Neural cell (in vitro differentiated cells): ENCODE measurements at regions not wholly inside any gene's neighbourhood (a gene's known extent, or its start where the extent isn't known, plus 50 kb on each side); places are given as distances from the start of the nearest gene placed in this dataset.

Experiments used
- H2AFZ ChIP-seq: fragments of 200-600, 300-800 bp; sonication (generic), shearing (Covaris generic); 2 replicates; pipeline ENCODE4 v1.6.0; 2014; ENCODE audit warnings: low read depth, mild to moderate bottlenecking, antibody characterized with exemption, low read length, moderate library complexity
- H3F3A ChIP-seq: fragments of 200-600 bp; shearing (Covaris generic); 2 replicates; pipeline ENCODE4 v1.6.1; 2016; ENCODE audit warnings: mild to moderate bottlenecking, moderate library complexity, mixed read lengths, antibody characterized with exemption, low read length; ENCODE audit not compliant: insufficient read depth, poor library complexity, severe bottlenecking
- H3K27ac ChIP-seq: fragments of 200-600, 300-800 bp; sonication (generic), shearing (Covaris generic); 2 replicates; pipeline ENCODE4 v1.5.1; 2014; ENCODE audit warnings: mild to moderate bottlenecking, low read length, moderate library complexity
- H3K27me3 ChIP-seq: fragments of 300-800, 200-600 bp; sonication (generic), shearing (Covaris generic); 2 replicates; pipeline ENCODE4 v1.6.0; 2014; ENCODE audit warnings: mild to moderate bottlenecking, low read depth, low read length, moderate library complexity; ENCODE audit not compliant: insufficient read depth
- H3K36me3 ChIP-seq: fragments of 300-800, 200-600 bp; sonication (generic), shearing (Covaris generic); 2 replicates; pipeline ENCODE4 v1.5.1; 2014; ENCODE audit warnings: mild to moderate bottlenecking, antibody characterized with exemption, low read length, moderate library complexity; ENCODE audit not compliant: insufficient read depth
- H3K4me2 ChIP-seq: fragments of 300-800, 200-600 bp; sonication (generic), shearing (Covaris generic); 2 replicates; pipeline ENCODE4 v1.6.0; 2014; ENCODE audit warnings: mild to moderate bottlenecking, low read length
- H3K4me3 ChIP-seq: fragments of 300-800, 200-600 bp; sonication (generic), shearing (Covaris generic); 2 replicates; pipeline ENCODE4 v1.5.1; 2014; ENCODE audit warnings: mild to moderate bottlenecking, low read length, moderate library complexity
- H3K79me2 ChIP-seq: fragments of 200-600 bp; shearing (Covaris generic); replicated peaks from 2 replicates; pipeline ENCODE4 v1.6.0; 2014; ENCODE audit warnings: mild to moderate bottlenecking, low read length, moderate library complexity; ENCODE audit not compliant: insufficient read depth
- H3K9ac ChIP-seq: fragments of 300-800, 200-600 bp; sonication (generic), shearing (Covaris generic); 2 replicates; pipeline ENCODE4 v1.6.1; 2016; ENCODE audit warnings: mild to moderate bottlenecking, low read length, mixed read lengths
- H3K9me2 ChIP-seq: fragments of 200-600 bp; shearing (Covaris generic); 2 replicates; pipeline ENCODE4 v1.6.1; 2016; ENCODE audit warnings: mild to moderate bottlenecking, low read length, mixed read lengths; ENCODE audit not compliant: insufficient read depth
- H3K9me3 ChIP-seq: fragments of 200-600, 300-800 bp; sonication (generic), shearing (Covaris generic); 2 replicates; pipeline ENCODE4 v1.6.1; 2016; ENCODE audit warnings: mild to moderate bottlenecking, mixed run types, low read length, moderate library complexity, mixed read lengths
- H4K20me1 ChIP-seq: fragments of 200-600 bp; shearing (Covaris generic); 2 replicates; pipeline ENCODE4 v1.6.1; 2016; ENCODE audit warnings: mild to moderate bottlenecking, mixed run types; ENCODE audit not compliant: insufficient read depth
- CTCF ChIP-seq: fragments of 450-650 bp; IDR thresholded peaks from 2 replicates; pipeline ENCODE4 v1.5.1; 2014; ENCODE audit warnings: antibody characterized with exemption, mild to moderate bottlenecking, moderate library complexity; ENCODE audit not compliant: poor library complexity, severe bottlenecking
- EP300 ChIP-seq: fragments of 450-650 bp; conservative IDR thresholded peaks from 2 replicates; pipeline ENCODE4 v1.6.1; 2014; ENCODE audit warnings: antibody characterized with exemption, mild to moderate bottlenecking, moderate library complexity; ENCODE audit not compliant: poor library complexity, severe bottlenecking
- EZH2 ChIP-seq: fragments of 200-600, 300-800 bp; shearing (Covaris generic), sonication (generic); IDR thresholded peaks from 2 replicates; pipeline ENCODE4 v1.6.1; 2014; ENCODE audit warnings: antibody characterized with exemption, low read length, borderline replicate concordance, mild to moderate bottlenecking; ENCODE audit not compliant: insufficient read depth, poor library complexity, severe bottlenecking
- MXI1 ChIP-seq: fragments of 450-650 bp; conservative IDR thresholded peaks from 2 replicates; pipeline ENCODE4 v1.6.1; 2014; ENCODE audit warnings: antibody characterized with exemption, mild to moderate bottlenecking; ENCODE audit not compliant: poor library complexity, severe bottlenecking
- POLR2AphosphoS5 ChIP-seq: IDR thresholded peaks from 2 replicates; pipeline ENCODE4 v1.6.1; 2012
- RAD21 ChIP-seq: fragments of 450-650 bp; conservative IDR thresholded peaks from 2 replicates; pipeline ENCODE4 v1.6.1; 2014; ENCODE audit warnings: antibody characterized with exemption, mild to moderate bottlenecking, moderate library complexity
- REST ChIP-seq: IDR thresholded peaks from 2 replicates; pipeline ENCODE4 v1.6.1; 2012; ENCODE audit warnings: borderline replicate concordance
- SMC3 ChIP-seq: fragments of 450-650 bp; conservative IDR thresholded peaks from 2 replicates; pipeline ENCODE4 v1.6.1; 2014; ENCODE audit warnings: antibody characterized with exemption, mild to moderate bottlenecking, moderate library complexity; ENCODE audit not compliant: poor library complexity
- TAF1 ChIP-seq: IDR thresholded peaks from 2 replicates; pipeline ENCODE4 v1.6.1; 2012; ENCODE audit warnings: low read depth

GRCh38 chr4:100839712-100840111 is 321.9 kb upstream of the EMCN start:
- TF ChIP-seq RAD21: no peak
- no peak for TF ChIP-seq TAF1
- TF ChIP-seq EP300: no peak
- TF ChIP-seq EZH2: no peak
- TF ChIP-seq POLR2AphosphoS5: no peak
- TF ChIP-seq REST: no peak
- TF ChIP-seq SMC3: no peak
- TF ChIP-seq CTCF: no peak
- no peak for TF ChIP-seq MXI1
- H3F3A ChIP-seq: no peaks in the 10 kb centered on the region
- H3K9me2 ChIP-seq: no peaks in the 10 kb centered on the region
- no peak overlapping the region for H3K4me3 ChIP-seq
- no peaks in the 10 kb centered on the region for H3K9me3 ChIP-seq
- H3K9ac ChIP-seq: no peak overlapping the region
- no peaks in the 10 kb centered on the region for H3K27me3 ChIP-seq
- no peak overlapping the region for H3K27ac ChIP-seq
- H4K20me1 ChIP-seq: no peaks in the 10 kb centered on the region
- H3K36me3 ChIP-seq: no peaks in the 10 kb centered on the region
- H3K79me2 ChIP-seq: no peaks in the 10 kb centered on the region
- no peak overlapping the region for H3K4me2 ChIP-seq
- no peak overlapping the region for H2AFZ ChIP-seq

GRCh38 chr4:100838286-100838685 is 320.5 kb upstream of the EMCN start:
- no peak overlapping the region for H3K4me2 ChIP-seq
- H3K9me3 ChIP-seq: no peaks in the 10 kb centered on the region
- no peaks in the 10 kb centered on the region for H3K27me3 ChIP-seq
- no peaks in the 10 kb centered on the region for H3K79me2 ChIP-seq
- H3K27ac ChIP-seq: no peak overlapping the region
- no peak overlapping the region for H3K4me3 ChIP-seq
- no peaks in the 10 kb centered on the region for H4K20me1 ChIP-seq
- H3K9me2 ChIP-seq: no peaks in the 10 kb centered on the region
- H3K36me3 ChIP-seq: no peaks in the 10 kb centered on the region
- H3F3A ChIP-seq: no peaks in the 10 kb centered on the region
- TF ChIP-seq SMC3 (no peak), MXI1 (no peak), TAF1 (no peak), REST (no peak), EP300 (no peak), CTCF (no peak), EZH2 (no peak), RAD21 (no peak), POLR2AphosphoS5 (no peak)
- H3K9ac ChIP-seq: no peak overlapping the region
- no peak overlapping the region for H2AFZ ChIP-seq
